K562 (cell line): ENCODE measurements at regions not wholly inside any gene's neighbourhood (a gene's known extent, or its start where the extent isn't known, plus 50 kb on each side); places are given as distances from the start of the nearest gene placed in this dataset.

Source experiments
- ATAC-seq: fragments of 200-7000 bp; cut with Tn5 transposase; 3 replicates; pipeline ENCODE4 v1.9.1; 2020; ENCODE audit warnings: moderate library complexity
- BruUV-seq: library from RNA; stranded (reverse); fragments of 400-500 nt; replicated peaks from 2 replicates; lab custom pipeline; 2021; lab: Mats Ljungman, UMichigan
- CTCF ChIA-PET: fragments of 300-600 bp; formaldehyde crosslinking; extraction: SDS; loops from one replicate; lab custom pipeline; 2021; ENCODE audit warnings: low intra/inter-chr PET ratio; lab: Yijun Ruan, JAX
- POLR2A ChIA-PET: fragments of 300-600, 350-650 bp; sonication (Branson Sonifier 250); formaldehyde crosslinking; extraction: SDS; loops from one replicate; lab custom pipeline; 2021; ENCODE audit warnings: antibody characterized with exemption, inconsistent platforms; lab: Yijun Ruan, JAX
- DNase-seq, 4 experiments: peaks; one replicate each; pipeline versions ENCODE4 v3.0.0 to v3.0.0-alpha.2; 2011 to 2018; ENCODE audit warnings: low spot score in 3 of 4, mixed read lengths in 3 of 4; ENCODE audit errors: extremely low read depth in 1 of 4
- FAIRE-seq: peaks from 2 replicates; lab custom pipeline; 2011; peaks lifted over from hg19 to GRCh38; lab: Jason Lieb, UNC
- H2AFZ ChIP-seq: 2 replicates; pipeline ENCODE4 v1.6.0; 2011; ENCODE audit warnings: low read depth, low read length, control low read depth, inconsistent platforms
- H3K27ac ChIP-seq: fragments of 200-600 bp; 3 replicates; pipeline ENCODE4 v1.8.0; 2011; ENCODE audit warnings: low read depth, mild to moderate bottlenecking, control low read depth, inconsistent platforms, low read length, moderate library complexity, mixed read lengths; ENCODE audit errors: extremely low read depth
- H3K27me3 ChIP-seq, 2 experiments: fragments of 300-600 bp in 1 of 2; 2 replicates in 1 of 2; 3 replicates in 1 of 2; pipeline versions ENCODE4 v1.6.0 to v1.8.0; 2011; ENCODE audit warnings: inconsistent platforms in 2 of 2, low read length in 2 of 2, mild to moderate bottlenecking in 1 of 2, mixed read lengths in 1 of 2, moderate library complexity in 1 of 2; ENCODE audit not compliant: control insufficient read depth in 2 of 2, insufficient read depth in 2 of 2
- H3K36me3 ChIP-seq: fragments of 300-600 bp; 3 replicates; pipeline ENCODE4 v1.8.0; 2011; ENCODE audit warnings: mild to moderate bottlenecking, low read length, inconsistent platforms; ENCODE audit not compliant: control insufficient read depth, insufficient read depth
- H3K4me1 ChIP-seq, 2 experiments: fragments of 200-600 bp in 1 of 2; replicated peaks in 1 of 2; 2 replicates in 1 of 2; 3 replicates in 1 of 2; pipeline versions ENCODE4 v1.5.1 to v1.8.0; 2011; ENCODE audit warnings: inconsistent platforms in 2 of 2, low read length in 2 of 2, mild to moderate bottlenecking in 1 of 2, mixed read lengths in 1 of 2, moderate library complexity in 1 of 2; ENCODE audit not compliant: control insufficient read depth in 2 of 2, insufficient read depth in 2 of 2
- H3K4me2 ChIP-seq: 2 replicates; pipeline ENCODE4 v1.6.1; 2011; ENCODE audit warnings: low read length, control low read depth, inconsistent platforms, mixed read lengths; ENCODE audit not compliant: insufficient read depth
- H3K4me3 ChIP-seq: fragments of 200-600 bp; sonication (generic), shearing (Covaris generic); 2 replicates; pipeline ENCODE4 v1.5.1; 2016; ENCODE audit warnings: control low read depth, inconsistent platforms
- H3K79me2 ChIP-seq: fragments of 200-600 bp; 3 replicates; pipeline ENCODE4 v1.8.0; 2011; ENCODE audit warnings: low read length, inconsistent platforms; ENCODE audit not compliant: control insufficient read depth, insufficient read depth
- H3K9ac ChIP-seq, 2 experiments: 2 replicates each; pipeline versions ENCODE4 v1.6.0 to v1.6.1; 2011; ENCODE audit warnings: low read depth in 2 of 2, low read length in 2 of 2, control low read depth in 1 of 2, inconsistent platforms in 1 of 2, mild to moderate bottlenecking in 1 of 2, mixed read lengths in 1 of 2; ENCODE audit not compliant: insufficient read depth in 1 of 2
- H3K9me1 ChIP-seq: one replicate; pipeline ENCODE4 v1.6.0; 2011; ENCODE audit warnings: inconsistent platforms, mild to moderate bottlenecking, low read length, moderate library complexity; ENCODE audit not compliant: control insufficient read depth, insufficient read depth
- H3K9me3 ChIP-seq: replicated peaks from 2 replicates; pipeline ENCODE4 v1.5.1; 2011; ENCODE audit warnings: low read depth, low read length, inconsistent platforms; ENCODE audit not compliant: control insufficient read depth, insufficient read depth
- H4K20me1 ChIP-seq: replicated peaks from 2 replicates; pipeline ENCODE4 v1.6.1; 2011; ENCODE audit warnings: low read length, inconsistent platforms, mixed read lengths; ENCODE audit not compliant: control insufficient read depth, insufficient read depth
- BRD4 ChIP-seq: fragments of 200-600 bp; sonication (generic); IDR thresholded peaks from 2 replicates; pipeline ENCODE4 v1.6.1; 2017; ENCODE audit warnings: inconsistent platforms
- RNF219 ChIP-seq: fragments of 250-450 bp; sonication (Bioruptor Pico); IDR thresholded peaks from 2 replicates; pipeline ENCODE4 v1.5.0; 2022; ENCODE audit warnings: mild to moderate bottlenecking
- SMAD3 ChIP-seq: fragments of 450-650 bp; formaldehyde crosslinking; conservative IDR thresholded peaks from 2 replicates; pipeline ENCODE4 v1.4.0; 2020; ENCODE audit warnings: mild to moderate bottlenecking
- USF2 ChIP-seq: sonication (generic); formaldehyde crosslinking; IDR thresholded peaks from 2 replicates; pipeline ENCODE4 v1.5.0; 2020; ENCODE audit warnings: missing genetic modification reagents
- YBX1 ChIP-seq: fragments of 450-650 bp; IDR thresholded peaks from 2 replicates; pipeline ENCODE4 v1.7.1; 2016; ENCODE audit warnings: mild to moderate bottlenecking
- ZNF146 ChIP-seq: IDR thresholded peaks from one replicate; pipeline ENCODE4 v1.6.1; 2018; ENCODE audit warnings: missing compliant biosample characterization; ENCODE audit not compliant: unreplicated experiment
- ZNF175 ChIP-seq: fragments of 200-800 bp; sonication (Bioruptor generic); IDR thresholded peaks from 2 replicates; pipeline ENCODE4 v1.6.1; 2016; ENCODE audit warnings: low read depth, mild to moderate bottlenecking, missing genetic modification characterization, missing compliant biosample characterization
- WGBS: fragments of 100-300 bp; shearing (Covaris generic); methylation state at CpG from one replicate; pipeline ENCODE4 v1.1.6; 2016; ENCODE audit warnings: low coverage, mixed read lengths; ENCODE audit not compliant: insufficient coverage; ENCODE audit errors: missing lambda C conversion rate; 5-methylcytosine and 5-hydroxymethylcytosine counted together
- in situ Hi-C: fragments of 300-500 bp; cut with MboI; formaldehyde crosslinking; loops from 4 replicates; pipeline ENCODE4 v1.15.0; 2018; ENCODE audit warnings: inconsistent platforms, mixed read lengths
- intact Hi-C: fragments of 100-400 bp; cut with micrococcal nuclease; formaldehyde crosslinking; loops from 2 replicates; pipeline ENCODE4 v1.14.2; 2022
- TF ChIP-seq, protein P1 (sequence below), 2 experiments: fragments of 450-650 bp; formaldehyde crosslinking in 1 of 2; IDR thresholded peaks; 2 replicates each; pipeline versions ENCODE4 v1.4.0 to v1.6.1; 2014 to 2020; ENCODE audit warnings: mild to moderate bottlenecking in 2 of 2, borderline replicate concordance in 1 of 2, low read depth in 1 of 2

DNA sequence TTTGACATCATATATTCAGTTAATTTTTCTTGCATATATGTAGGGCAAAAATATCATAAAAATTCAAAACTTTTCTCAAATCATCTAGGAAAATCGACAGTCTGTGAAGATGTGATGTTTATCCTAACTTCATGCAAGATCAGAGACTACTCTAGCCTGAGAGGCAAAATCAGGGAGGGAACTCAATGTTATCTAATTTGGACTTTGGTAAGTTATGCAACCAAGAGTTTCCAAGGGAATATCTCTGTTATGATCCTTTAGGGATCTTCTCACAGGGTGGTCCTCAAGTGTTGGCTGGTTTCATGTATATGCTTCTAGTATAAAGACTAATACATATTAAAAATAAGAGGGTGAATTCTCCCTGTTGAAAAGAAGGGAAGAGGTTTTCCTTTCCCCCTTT, 723.9 kb downstream of the KHDRBS2 start (continued):
- TF ChIP-seq ZNF175 (CRISPR knock-in tag) (no peak), ZNF146 (CRISPR knock-in tag) (no peak), YBX1 (no peak), BRD4 (no peak), USF2 (no peak), SMAD3 (CRISPR knock-in tag) (no peak)

- POLR2A ChIA-PET: no interaction called here
- no peaks in the 10 kb centered on the region for H3K9me3 ChIP-seq
- H3K27ac ChIP-seq: no peak overlapping the region
- in situ Hi-C loops: no loop called here
- ATAC-seq (no peak), DNase-seq (no peak)
- no peaks in the 10 kb centered on the region for H3K4me1 ChIP-seq
- no peaks in the 10 kb centered on the region for H4K20me1 ChIP-seq
- TF ChIP-seq, protein P1, sequence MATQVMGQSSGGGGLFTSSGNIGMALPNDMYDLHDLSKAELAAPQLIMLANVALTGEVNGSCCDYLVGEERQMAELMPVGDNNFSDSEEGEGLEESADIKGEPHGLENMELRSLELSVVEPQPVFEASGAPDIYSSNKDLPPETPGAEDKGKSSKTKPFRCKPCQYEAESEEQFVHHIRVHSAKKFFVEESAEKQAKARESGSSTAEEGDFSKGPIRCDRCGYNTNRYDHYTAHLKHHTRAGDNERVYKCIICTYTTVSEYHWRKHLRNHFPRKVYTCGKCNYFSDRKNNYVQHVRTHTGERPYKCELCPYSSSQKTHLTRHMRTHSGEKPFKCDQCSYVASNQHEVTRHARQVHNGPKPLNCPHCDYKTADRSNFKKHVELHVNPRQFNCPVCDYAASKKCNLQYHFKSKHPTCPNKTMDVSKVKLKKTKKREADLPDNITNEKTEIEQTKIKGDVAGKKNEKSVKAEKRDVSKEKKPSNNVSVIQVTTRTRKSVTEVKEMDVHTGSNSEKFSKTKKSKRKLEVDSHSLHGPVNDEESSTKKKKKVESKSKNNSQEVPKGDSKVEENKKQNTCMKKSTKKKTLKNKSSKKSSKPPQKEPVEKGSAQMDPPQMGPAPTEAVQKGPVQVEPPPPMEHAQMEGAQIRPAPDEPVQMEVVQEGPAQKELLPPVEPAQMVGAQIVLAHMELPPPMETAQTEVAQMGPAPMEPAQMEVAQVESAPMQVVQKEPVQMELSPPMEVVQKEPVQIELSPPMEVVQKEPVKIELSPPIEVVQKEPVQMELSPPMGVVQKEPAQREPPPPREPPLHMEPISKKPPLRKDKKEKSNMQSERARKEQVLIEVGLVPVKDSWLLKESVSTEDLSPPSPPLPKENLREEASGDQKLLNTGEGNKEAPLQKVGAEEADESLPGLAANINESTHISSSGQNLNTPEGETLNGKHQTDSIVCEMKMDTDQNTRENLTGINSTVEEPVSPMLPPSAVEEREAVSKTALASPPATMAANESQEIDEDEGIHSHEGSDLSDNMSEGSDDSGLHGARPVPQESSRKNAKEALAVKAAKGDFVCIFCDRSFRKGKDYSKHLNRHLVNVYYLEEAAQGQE (IDR thresholded peaks at IDR 0.05; ENCODE audit: borderline replicate concordance): peak; percentile 19; the same call in 1 of the 2 replicates
- TF ChIP-seq, protein P1 (CRISPR knock-in tag; IDR thresholded peaks at IDR 0.05; ENCODE audit: low read depth): no peak
- no peak for TF ChIP-seq RNF219 (CRISPR knock-in tag)
- TF ChIP-seq, all 486 proteins: peak for 1
- CTCF ChIA-PET: no interaction called here
- H3K9me1 ChIP-seq: no peaks in the 10 kb centered on the region
- no peak overlapping the region for H3K4me3 ChIP-seq
- intact Hi-C loops: no loop called here
- H3K9ac ChIP-seq: no peak overlapping the region
- H3K36me3 ChIP-seq: no peaks in the 10 kb centered on the region
- no peak for FAIRE-seq
- WGBS: 0% methylated on average over 1 of the region's 1 CpG
- no peak overlapping the region for H2AFZ ChIP-seq
- H3K79me2 ChIP-seq: no peaks in the 10 kb centered on the region
- H3K4me2 ChIP-seq: no peak overlapping the region
- no peaks in the 10 kb centered on the region for H3K27me3 ChIP-seq
- BruUV-seq: no TSS peak
Measured at GRCh38 chr6:61558796-61559195, 727.2 kb downstream of the KHDRBS2 start.
